Panc1 (cell line): ENCODE measurements at regions not wholly inside any gene's neighbourhood (a gene's known extent, or its start where the extent isn't known, plus 50 kb on each side); places are given as distances from the start of the nearest gene placed in this dataset.

ENCODE experiments used
- ATAC-seq: fragments of 200-7000 bp; cut with Tn5 transposase; 2 replicates; pipeline ENCODE4 v1.9.1; 2020; ENCODE audit warnings: mild to moderate bottlenecking, moderate library complexity
- BruUV-seq: library from RNA; stranded (reverse); fragments of 400-500 nt; replicated peaks from 2 replicates; lab custom pipeline; 2021; lab: Mats Ljungman, UMichigan
- CTCF ChIA-PET: fragments of 300-600 bp; sonication (Branson Sonifier 250); formaldehyde crosslinking; loops from one replicate; lab custom pipeline; 2022; ENCODE audit warnings: antibody characterized with exemption; lab: Charles Lee
- POLR2A ChIA-PET: fragments of 300-600 bp; sonication (Branson Sonifier 250); formaldehyde crosslinking; loops from one replicate; lab custom pipeline; 2022; ENCODE audit warnings: antibody characterized with exemption; lab: Charles Lee
- DNase-seq: peaks from one replicate; pipeline ENCODE4 v3.0.0-alpha.2; 2010; ENCODE audit warnings: low read depth, low spot score
- H3K27ac ChIP-seq: 2 replicates; pipeline ENCODE4 v1.5.1; 2011; ENCODE audit warnings: mild to moderate bottlenecking, low read length, inconsistent platforms
- H3K27me3 ChIP-seq: fragments of 200-500 bp; sonication (Bioruptor generic); 2 replicates; pipeline ENCODE4 v1.6.0; 2014; ENCODE audit warnings: low read length, inconsistent platforms; ENCODE audit not compliant: control insufficient read depth, insufficient read depth
- H3K36me3 ChIP-seq: fragments of 200-500 bp; sonication (Bioruptor generic); 2 replicates; pipeline ENCODE4 v1.5.1; 2014; ENCODE audit warnings: inconsistent platforms, mild to moderate bottlenecking, low read length, moderate library complexity; ENCODE audit not compliant: control insufficient read depth, insufficient read depth
- H3K4me1 ChIP-seq: 2 replicates; pipeline ENCODE4 v1.5.1; 2011; ENCODE audit warnings: inconsistent platforms, mild to moderate bottlenecking, low read length, moderate library complexity; ENCODE audit not compliant: control insufficient read depth, insufficient read depth
- H3K4me3 ChIP-seq, 2 experiments: 2 replicates each; pipeline ENCODE4 v1.5.1; 2011 to 2012; ENCODE audit warnings: low read depth in 2 of 2, low read length in 2 of 2, mild to moderate bottlenecking in 2 of 2, inconsistent platforms in 1 of 2, moderate library complexity in 1 of 2
- H3K9me3 ChIP-seq: fragments of 200-500 bp; sonication (Bioruptor generic); 2 replicates; pipeline ENCODE4 v1.5.1; 2014; ENCODE audit warnings: low read depth, mild to moderate bottlenecking, inconsistent platforms, low read length, moderate library complexity; ENCODE audit not compliant: control insufficient read depth, insufficient read depth
- CTCF ChIP-seq: fragments of 450-650 bp; IDR thresholded peaks from 2 replicates; pipeline ENCODE4 v1.5.1; 2017; ENCODE audit warnings: mild to moderate bottlenecking
- POLR2AphosphoS5 ChIP-seq: IDR thresholded peaks from 2 replicates; pipeline ENCODE4 v1.6.1; 2012; ENCODE audit warnings: mild to moderate bottlenecking, low read depth, low read length, moderate library complexity
- REST ChIP-seq, 2 experiments: IDR thresholded peaks; 2 replicates each; pipeline ENCODE4 v1.6.1; 2011 to 2012; ENCODE audit warnings: low read depth in 2 of 2, control low read depth in 1 of 2, low read length in 1 of 2, mild to moderate bottlenecking in 1 of 2, moderate library complexity in 1 of 2; ENCODE audit not compliant: insufficient read depth in 1 of 2
- SIN3A ChIP-seq: IDR thresholded peaks from 2 replicates; pipeline ENCODE4 v1.6.1; 2012; ENCODE audit warnings: low read depth, mild to moderate bottlenecking, low read length, moderate library complexity, borderline replicate concordance; ENCODE audit not compliant: insufficient read depth
- TCF7L2 ChIP-seq: IDR thresholded peaks from 2 replicates; pipeline ENCODE4 v1.6.1; 2011; ENCODE audit warnings: mild to moderate bottlenecking, low read depth, low read length, inconsistent platforms
- in situ Hi-C: cut with HindIII; loops from 2 replicates; pipeline ENCODE4 v1.10.0; 2016; ENCODE audit warnings: low sequenced_read_pairs, low pct_unique_long_range_greater_than_20kb
- intact Hi-C: fragments of 100-400 bp; cut with micrococcal nuclease; formaldehyde crosslinking; loops from one replicate; pipeline ENCODE4 v1.10.0; 2022; ENCODE audit not compliant: unreplicated experiment

DNA sequence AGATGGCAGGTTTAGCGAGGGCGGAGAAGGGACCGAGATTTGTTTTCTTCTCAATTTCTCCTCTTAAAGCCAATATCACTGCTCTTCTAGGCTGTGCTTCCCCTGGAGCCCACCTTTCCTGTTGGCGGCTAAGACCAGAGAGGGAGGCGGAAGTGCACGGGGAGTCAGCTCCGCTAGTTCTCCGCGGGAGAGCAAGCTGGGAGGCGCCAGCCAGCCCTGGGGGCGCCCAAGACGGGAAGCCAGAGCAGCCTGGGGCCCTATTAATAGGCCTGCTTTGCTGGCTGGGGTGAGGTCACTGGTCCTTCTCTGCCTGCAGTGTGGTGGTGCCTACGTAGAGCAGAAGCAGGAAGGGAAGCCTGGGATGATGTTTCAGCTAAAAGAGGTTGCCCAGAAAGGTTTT lies 61.6 kb downstream of the LSM5 start:
- Histone ChIP-seq H3K9me3 (no peaks in the 10 kb centered on the region), H3K27ac (no peak overlapping the region), H3K36me3 (no peaks in the 10 kb centered on the region), H3K4me3 (no peak overlapping the region), H3K4me1 (no peaks in the 10 kb centered on the region), H3K27me3 (peaks cover 22% of the 10 kb centered on the region)
- intact Hi-C loops: no loop called here
- DNase-seq: no peak
- no peak for TF ChIP-seq TCF7L2
- in situ Hi-C loops: no loop called here
- no peak for ATAC-seq
- ChIA-PET POLR2A (no interaction called here), CTCF (no interaction called here)
- BruUV-seq: no TSS peak

DNA sequence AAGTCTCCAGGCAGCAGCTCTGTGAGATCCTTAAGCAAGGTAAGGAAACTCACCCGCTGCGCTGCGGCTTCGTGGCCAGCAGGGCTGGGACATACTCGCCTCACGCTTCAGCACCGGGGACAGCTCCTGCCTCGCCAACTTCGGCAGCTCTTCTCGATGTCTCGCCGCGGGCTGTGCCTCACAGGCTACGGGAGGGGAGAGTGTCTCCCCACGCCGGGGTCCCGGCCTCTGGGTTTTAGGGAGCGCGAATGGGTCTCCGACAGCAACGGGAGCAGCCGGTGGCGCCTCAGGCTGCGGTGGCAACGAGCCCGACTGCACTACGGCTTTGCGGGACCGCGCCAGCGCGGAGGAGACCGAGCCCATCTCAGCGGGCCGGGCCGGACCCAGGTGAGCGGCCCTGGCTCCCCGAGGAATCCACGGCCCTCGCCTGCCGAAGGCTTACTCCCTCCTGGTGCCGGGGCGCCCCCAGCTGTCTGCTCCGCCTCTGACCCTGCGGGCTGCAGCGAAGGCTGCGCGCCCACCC lies 62.4 kb downstream of the LSM5 start:
- no peaks in the 10 kb centered on the region for H3K36me3 ChIP-seq
- ChIA-PET CTCF (no interaction called here), POLR2A (no interaction called here)
- intact Hi-C loops: no loop called here
- no peaks in the 10 kb centered on the region for H3K4me1 ChIP-seq
- no peaks in the 10 kb centered on the region for H3K9me3 ChIP-seq
- peak; percentile 97 to 99 for TF ChIP-seq REST (IDR thresholded peaks at IDR 0.05; ENCODE audit: insufficient read depth in 1 of 2, low read depth in 2 of 2, low read length in 1 of 2)
- no peak for TF ChIP-seq POLR2AphosphoS5
- no peak for TF ChIP-seq SIN3A
- no peak for TF ChIP-seq TCF7L2
- TF ChIP-seq CTCF: peak; percentile 15; the same call in 1 of the 2 replicates
- no peak overlapping the region for H3K4me3 ChIP-seq
- ATAC-seq (no peak; the same call in none of the 2 replicates), DNase-seq (no peak)
- no TSS peak for BruUV-seq
- in situ Hi-C loops: no loop called here
- H3K27ac ChIP-seq: no peak overlapping the region
- peaks cover 21% of the 10 kb centered on the region for H3K27me3 ChIP-seq

- CTCF ChIA-PET: no interaction called here
- no peaks in the 10 kb centered on the region for H3K4me1 ChIP-seq
- POLR2A ChIA-PET: interaction anchor here (0.7 kb wide), 1 partner anchor 212 kb away, joined by 8 read pairs; no protein-coding TSS in a partner anchor
- H3K4me3 ChIP-seq: no peak overlapping the region
- in situ Hi-C loops: no loop called here
- peaks cover 16% of the 10 kb centered on the region for H3K27me3 ChIP-seq
- no peaks in the 10 kb centered on the region for H3K9me3 ChIP-seq
- TF ChIP-seq TCF7L2: no peak
- no peak for TF ChIP-seq SIN3A
- TF ChIP-seq POLR2AphosphoS5: no peak
- TF ChIP-seq CTCF: no peak
- TF ChIP-seq REST (IDR thresholded peaks at IDR 0.05; ENCODE audit: insufficient read depth in 1 of 2, low read depth in 2 of 2, low read length in 1 of 2): no peak
- H3K36me3 ChIP-seq: no peaks in the 10 kb centered on the region
- DNase-seq (no peak), ATAC-seq (no peak)
- no peak overlapping the region for H3K27ac ChIP-seq
- no TSS peak for BruUV-seq
- intact Hi-C loops: no loop called here
Measured at GRCh38 chr7:32416846-32417245, 73.3 kb downstream of the LSM5 start.
